ENCODE measurements at regions not wholly inside any gene's neighbourhood (a gene's known extent, or its start where the extent isn't known, plus 50 kb on each side); places are given as distances from the start of the nearest gene placed in this dataset.

DNA sequence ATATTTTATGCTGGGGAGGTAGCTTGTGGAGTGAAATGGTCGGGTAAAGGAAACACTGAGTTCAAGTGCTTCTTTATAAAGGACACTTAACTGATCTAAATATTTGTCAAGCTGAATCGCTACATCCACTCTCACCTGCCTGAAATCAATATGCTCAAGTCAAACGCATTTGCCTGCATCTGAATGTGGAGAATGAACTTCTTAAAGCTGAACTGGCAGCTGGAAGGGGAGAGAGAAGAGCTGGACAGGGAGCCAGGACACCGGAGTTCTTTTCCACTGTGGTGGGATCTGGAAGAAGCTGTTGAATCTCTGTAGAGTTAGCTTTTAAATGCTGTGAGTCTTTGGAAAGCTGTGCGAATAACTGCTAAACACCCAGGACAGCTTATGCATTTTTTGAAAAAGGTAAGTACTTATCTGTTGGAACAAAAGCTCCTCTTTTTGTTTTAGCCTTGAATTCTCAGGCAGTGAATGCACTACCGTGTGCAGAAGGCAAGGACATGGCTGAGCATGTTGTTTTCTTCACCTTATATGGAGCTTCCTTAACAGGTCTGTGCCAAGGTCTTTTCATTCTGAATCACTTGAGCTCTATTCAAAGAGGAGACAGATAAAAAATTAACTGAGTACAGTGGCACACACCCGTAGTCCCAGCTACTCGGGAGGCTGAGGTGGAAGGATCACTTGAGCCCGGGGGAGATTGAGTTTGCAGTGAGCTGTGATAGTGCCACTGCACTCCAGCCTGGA, 74.2 kb upstream of the KLF7 start:
- Histone ChIP-seq H3K9ac (ENCODE audit: control insufficient read depth, insufficient read depth, low read length) (no peak overlapping the region), H3K9me3 (replicated peaks; ENCODE audit: control insufficient read depth, insufficient read depth, low read length) (no peaks in the 10 kb centered on the region; the same call in 2 of the 3 replicates), H3K4me2 (ENCODE audit: control insufficient read depth, insufficient read depth) (no peak overlapping the region), H3K79me2 (ENCODE audit: control insufficient read depth, insufficient read depth, low read length) (no peaks in the 10 kb centered on the region), H3K4me1 (ENCODE audit: control insufficient read depth, insufficient read depth, low read length) (peaks cover 10% of the 10 kb centered on the region), H3K27ac (ENCODE audit: control insufficient read depth, insufficient read depth) (no peak overlapping the region), H3K36me3 (ENCODE audit: control insufficient read depth in 2 of 2, insufficient read depth in 2 of 2, low read length in 1 of 2) (no peaks in the 10 kb centered on the region), H3K4me3 (no peak overlapping the region), H4K20me1 (ENCODE audit: control insufficient read depth, insufficient read depth) (no peaks in the 10 kb centered on the region), H2AFZ (ENCODE audit: control insufficient read depth, low read depth, low read length) (no peak overlapping the region), H3K27me3 (replicated peaks in 1 of 2; ENCODE audit: control insufficient read depth in 2 of 2, insufficient read depth in 2 of 2, low read length in 1 of 2) (no peaks in the 10 kb centered on the region)
- ChIA-PET SMC1A (ENCODE audit: uncharacterized antibody, unreplicated experiment) (interaction anchor here (0.8 to 2.5 kb wide), 17 partner anchors 9 to 233 kb away, joined by 3 to 12 read pairs (median 4); no protein-coding TSS in a partner anchor), RAD21 (ENCODE audit: unreplicated experiment) (interaction anchor here (0.9 to 1.7 kb wide), 6 partner anchors 43 to 220 kb away, joined by 3 to 12 read pairs (median 4); no protein-coding TSS in a partner anchor), POLR2A (interaction anchor here (0.5 to 0.8 kb wide), 2 partner anchors 40 to 75 kb away, joined by 3 to 4 read pairs; no protein-coding TSS in a partner anchor), CTCF (interaction anchor here (0.5 to 2.4 kb wide), 9 partner anchors 8 to 233 kb away, joined by 3 to 8 read pairs (median 4); no protein-coding TSS in a partner anchor)
- FAIRE-seq (no peak), DNase-seq (ENCODE audit: low read depth, low spot score) (no peak), ATAC-seq (peak; percentile 81)
- whole genome bisulfite sequencing (ENCODE audit: insufficient coverage, insufficient replicate concordance, low lambda C conversion rate, missing lambda C conversion rate): 63% methylated on average over 9 of the region's 9 CpGs
- BruUV-seq (replicated peaks): no TSS peak
- intact Hi-C loops (cut with micrococcal nuclease; ENCODE audit: unreplicated experiment): no loop called here
- in situ Hi-C loops (cut with MboI): no loop called here
- TF ChIP-seq, protein P1, sequence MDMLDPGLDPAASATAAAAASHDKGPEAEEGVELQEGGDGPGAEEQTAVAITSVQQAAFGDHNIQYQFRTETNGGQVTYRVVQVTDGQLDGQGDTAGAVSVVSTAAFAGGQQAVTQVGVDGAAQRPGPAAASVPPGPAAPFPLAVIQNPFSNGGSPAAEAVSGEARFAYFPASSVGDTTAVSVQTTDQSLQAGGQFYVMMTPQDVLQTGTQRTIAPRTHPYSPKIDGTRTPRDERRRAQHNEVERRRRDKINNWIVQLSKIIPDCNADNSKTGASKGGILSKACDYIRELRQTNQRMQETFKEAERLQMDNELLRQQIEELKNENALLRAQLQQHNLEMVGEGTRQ (IDR thresholded peaks at IDR 0.05; ENCODE audit: borderline replicate concordance, low read depth, low read length): no peak
- TF ChIP-seq EED (IDR thresholded peaks at IDR 0.05; ENCODE audit: low read depth) (no peak), RAD51 (IDR thresholded peaks at IDR 0.05) (no peak), CBFB (IDR thresholded peaks at IDR 0.05; ENCODE audit: low read depth) (no peak), JUND (IDR thresholded peaks at IDR 0.05; ENCODE audit: low read depth, low read length) (no peak), ETV6 (conservative IDR thresholded peaks at IDR 0.05 in 1 of 2, IDR thresholded peaks at IDR 0.05 in 1 of 2; ENCODE audit: borderline replicate concordance in 1 of 2, low read depth in 1 of 2) (no peak), RBBP5 (conservative IDR thresholded peaks at IDR 0.05) (no peak), NFYA (IDR thresholded peaks at IDR 0.05; ENCODE audit: borderline replicate concordance, low read depth, low read length) (no peak), JUNB (IDR thresholded peaks at IDR 0.05) (no peak)
- TF ChIP-seq, protein P2, sequence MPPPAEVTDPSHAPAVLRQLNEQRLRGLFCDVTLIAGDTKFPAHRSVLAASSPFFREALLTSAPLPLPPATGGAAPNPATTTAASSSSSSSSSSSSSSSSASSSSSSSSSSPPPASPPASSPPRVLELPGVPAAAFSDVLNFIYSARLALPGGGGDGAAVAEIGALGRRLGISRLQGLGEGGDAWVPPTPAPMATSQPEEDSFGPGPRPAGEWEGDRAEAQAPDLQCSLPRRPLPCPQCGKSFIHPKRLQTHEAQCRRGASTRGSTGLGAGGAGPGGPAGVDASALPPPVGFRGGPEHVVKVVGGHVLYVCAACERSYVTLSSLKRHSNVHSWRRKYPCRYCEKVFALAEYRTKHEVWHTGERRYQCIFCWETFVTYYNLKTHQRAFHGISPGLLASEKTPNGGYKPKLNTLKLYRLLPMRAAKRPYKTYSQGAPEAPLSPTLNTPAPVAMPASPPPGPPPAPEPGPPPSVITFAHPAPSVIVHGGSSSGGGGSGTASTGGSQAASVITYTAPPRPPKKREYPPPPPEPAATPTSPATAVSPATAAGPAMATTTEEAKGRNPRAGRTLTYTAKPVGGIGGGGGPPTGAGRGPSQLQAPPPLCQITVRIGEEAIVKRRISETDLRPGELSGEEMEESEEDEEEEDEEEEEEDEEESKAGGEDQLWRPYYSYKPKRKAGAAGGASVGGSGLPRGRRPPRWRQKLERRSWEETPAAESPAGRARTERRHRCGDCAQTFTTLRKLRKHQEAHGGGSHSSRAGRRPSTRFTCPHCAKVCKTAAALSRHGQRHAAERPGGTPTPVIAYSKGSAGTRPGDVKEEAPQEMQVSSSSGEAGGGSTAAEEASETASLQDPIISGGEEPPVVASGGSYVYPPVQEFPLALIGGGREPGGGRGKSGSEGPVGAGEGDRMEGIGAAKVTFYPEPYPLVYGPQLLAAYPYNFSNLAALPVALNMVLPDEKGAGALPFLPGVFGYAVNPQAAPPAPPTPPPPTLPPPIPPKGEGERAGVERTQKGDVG (CRISPR knock-in tag; IDR thresholded peaks at IDR 0.05): no peak
- TF ChIP-seq, protein P3, sequence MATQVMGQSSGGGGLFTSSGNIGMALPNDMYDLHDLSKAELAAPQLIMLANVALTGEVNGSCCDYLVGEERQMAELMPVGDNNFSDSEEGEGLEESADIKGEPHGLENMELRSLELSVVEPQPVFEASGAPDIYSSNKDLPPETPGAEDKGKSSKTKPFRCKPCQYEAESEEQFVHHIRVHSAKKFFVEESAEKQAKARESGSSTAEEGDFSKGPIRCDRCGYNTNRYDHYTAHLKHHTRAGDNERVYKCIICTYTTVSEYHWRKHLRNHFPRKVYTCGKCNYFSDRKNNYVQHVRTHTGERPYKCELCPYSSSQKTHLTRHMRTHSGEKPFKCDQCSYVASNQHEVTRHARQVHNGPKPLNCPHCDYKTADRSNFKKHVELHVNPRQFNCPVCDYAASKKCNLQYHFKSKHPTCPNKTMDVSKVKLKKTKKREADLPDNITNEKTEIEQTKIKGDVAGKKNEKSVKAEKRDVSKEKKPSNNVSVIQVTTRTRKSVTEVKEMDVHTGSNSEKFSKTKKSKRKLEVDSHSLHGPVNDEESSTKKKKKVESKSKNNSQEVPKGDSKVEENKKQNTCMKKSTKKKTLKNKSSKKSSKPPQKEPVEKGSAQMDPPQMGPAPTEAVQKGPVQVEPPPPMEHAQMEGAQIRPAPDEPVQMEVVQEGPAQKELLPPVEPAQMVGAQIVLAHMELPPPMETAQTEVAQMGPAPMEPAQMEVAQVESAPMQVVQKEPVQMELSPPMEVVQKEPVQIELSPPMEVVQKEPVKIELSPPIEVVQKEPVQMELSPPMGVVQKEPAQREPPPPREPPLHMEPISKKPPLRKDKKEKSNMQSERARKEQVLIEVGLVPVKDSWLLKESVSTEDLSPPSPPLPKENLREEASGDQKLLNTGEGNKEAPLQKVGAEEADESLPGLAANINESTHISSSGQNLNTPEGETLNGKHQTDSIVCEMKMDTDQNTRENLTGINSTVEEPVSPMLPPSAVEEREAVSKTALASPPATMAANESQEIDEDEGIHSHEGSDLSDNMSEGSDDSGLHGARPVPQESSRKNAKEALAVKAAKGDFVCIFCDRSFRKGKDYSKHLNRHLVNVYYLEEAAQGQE (IDR thresholded peaks at IDR 0.05; ENCODE audit: low read depth, low read length): no peak
- TF ChIP-seq, protein P4, sequence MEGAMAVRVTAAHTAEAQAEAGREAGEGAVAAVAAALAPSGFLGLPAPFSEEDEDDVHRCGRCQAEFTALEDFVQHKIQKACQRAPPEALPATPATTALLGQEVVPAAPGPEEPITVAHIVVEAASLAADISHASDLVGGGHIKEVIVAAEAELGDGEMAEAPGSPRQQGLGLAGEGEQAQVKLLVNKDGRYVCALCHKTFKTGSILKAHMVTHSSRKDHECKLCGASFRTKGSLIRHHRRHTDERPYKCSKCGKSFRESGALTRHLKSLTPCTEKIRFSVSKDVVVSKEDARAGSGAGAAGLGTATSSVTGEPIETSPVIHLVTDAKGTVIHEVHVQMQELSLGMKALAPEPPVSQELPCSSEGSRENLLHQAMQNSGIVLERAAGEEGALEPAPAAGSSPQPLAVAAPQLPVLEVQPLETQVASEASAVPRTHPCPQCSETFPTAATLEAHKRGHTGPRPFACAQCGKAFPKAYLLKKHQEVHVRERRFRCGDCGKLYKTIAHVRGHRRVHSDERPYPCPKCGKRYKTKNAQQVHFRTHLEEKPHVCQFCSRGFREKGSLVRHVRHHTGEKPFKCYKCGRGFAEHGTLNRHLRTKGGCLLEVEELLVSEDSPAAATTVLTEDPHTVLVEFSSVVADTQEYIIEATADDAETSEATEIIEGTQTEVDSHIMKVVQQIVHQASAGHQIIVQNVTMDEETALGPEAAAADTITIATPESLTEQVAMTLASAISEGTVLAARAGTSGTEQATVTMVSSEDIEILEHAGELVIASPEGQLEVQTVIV (IDR thresholded peaks at IDR 0.05; ENCODE audit: borderline replicate concordance, partially characterized antibody): no peak

Measured in GM12878 (cell line).